ENCODE measurements at regions not wholly inside any gene's neighbourhood (a gene's known extent, or its start where the extent isn't known, plus 50 kb on each side); places are given as distances from the start of the nearest gene placed in this dataset.

- no peak overlapping the region for H3K9ac ChIP-seq (ENCODE audit: low read length)
- H3K4me3 ChIP-seq (ENCODE audit: low read depth, low read length) = no peak overlapping the region
- 0 out of 2 replicates have a peak, but pooled peaks cover 4% of the 10 kb centered on the region for H3K4me1 ChIP-seq (ENCODE audit: control insufficient read depth, insufficient read depth, low read length)
- no peaks in the 10 kb centered on the region for H3K9me3 ChIP-seq (ENCODE audit: control insufficient read depth, insufficient read depth, low read depth, low read length)
- no peaks in the 10 kb centered on the region for H3K36me3 ChIP-seq (ENCODE audit: control insufficient read depth, insufficient read depth, low read length)
- H3K27me3 ChIP-seq (ENCODE audit: control insufficient read depth, insufficient read depth, low read length) = no peaks in the 10 kb centered on the region
- H3K27ac ChIP-seq (ENCODE audit: low read depth, low read length) = no peak overlapping the region
These were observed 104.7 kb upstream of the GPM6A start for GRCh38 chr4:175916626-175917351.

- Histone ChIP-seq H3K4me1 (ENCODE audit: control insufficient read depth, insufficient read depth, low read length) (no peaks in the 10 kb centered on the region), H3K27me3 (ENCODE audit: control insufficient read depth, insufficient read depth, low read length) (no peaks in the 10 kb centered on the region), H3K27ac (ENCODE audit: low read depth, low read length) (no peak overlapping the region), H3K9me3 (ENCODE audit: control insufficient read depth, insufficient read depth, low read depth, low read length) (no peaks in the 10 kb centered on the region), H3K36me3 (ENCODE audit: control insufficient read depth, insufficient read depth, low read length) (no peaks in the 10 kb centered on the region), H3K4me3 (ENCODE audit: low read depth, low read length) (no peak overlapping the region), H3K9ac (ENCODE audit: low read length) (no peak overlapping the region)
These were observed 115.1 kb upstream of the GPM6A start for GRCh38 chr4:175927121-175927520.

GRCh38 chr4:175929441-175929840 is 117.4 kb upstream of the GPM6A start:
- Histone ChIP-seq H3K4me1 (ENCODE audit: control insufficient read depth, insufficient read depth, low read length) (no peaks in the 10 kb centered on the region), H3K36me3 (ENCODE audit: control insufficient read depth, insufficient read depth, low read length) (no peaks in the 10 kb centered on the region), H3K27ac (ENCODE audit: low read depth, low read length) (no peak overlapping the region), H3K27me3 (ENCODE audit: control insufficient read depth, insufficient read depth, low read length) (no peaks in the 10 kb centered on the region), H3K4me3 (ENCODE audit: low read depth, low read length) (no peak overlapping the region), H3K9ac (ENCODE audit: low read length) (no peak overlapping the region), H3K9me3 (ENCODE audit: control insufficient read depth, insufficient read depth, low read depth, low read length) (no peaks in the 10 kb centered on the region)

- Histone ChIP-seq H3K4me1 (ENCODE audit: control insufficient read depth, insufficient read depth, low read length) (peaks cover 3% of the 10 kb centered on the region; the same call in 1 of the 2 replicates), H3K36me3 (ENCODE audit: control insufficient read depth, insufficient read depth, low read length) (no peaks in the 10 kb centered on the region), H3K4me3 (ENCODE audit: low read depth, low read length) (no peak overlapping the region), H3K27ac (ENCODE audit: low read depth, low read length) (no peak overlapping the region), H3K9me3 (ENCODE audit: control insufficient read depth, insufficient read depth, low read depth, low read length) (no peaks in the 10 kb centered on the region), H3K9ac (ENCODE audit: low read length) (no peak overlapping the region), H3K27me3 (ENCODE audit: control insufficient read depth, insufficient read depth, low read length) (no peaks in the 10 kb centered on the region)
These were observed 117.9 kb upstream of the GPM6A start for GRCh38 chr4:175929932-175930331.

GRCh38 chr4:175930471-175930870 is 118.4 kb upstream of the GPM6A start:
- no peak overlapping the region for H3K4me3 ChIP-seq (ENCODE audit: low read depth, low read length)
- H3K27me3 ChIP-seq (ENCODE audit: control insufficient read depth, insufficient read depth, low read length) = no peaks in the 10 kb centered on the region
- H3K4me1 ChIP-seq (ENCODE audit: control insufficient read depth, insufficient read depth, low read length) = peaks cover 4% of the 10 kb centered on the region; the same call in 1 of the 2 replicates
- H3K9ac ChIP-seq (ENCODE audit: low read length) = no peak overlapping the region
- H3K9me3 ChIP-seq (ENCODE audit: control insufficient read depth, insufficient read depth, low read depth, low read length) = no peaks in the 10 kb centered on the region
- no peaks in the 10 kb centered on the region for H3K36me3 ChIP-seq (ENCODE audit: control insufficient read depth, insufficient read depth, low read length)
- no peak overlapping the region for H3K27ac ChIP-seq (ENCODE audit: low read depth, low read length)

GRCh38 chr4:175932116-175932515 is 120.1 kb upstream of the GPM6A start:
- Histone ChIP-seq H3K36me3 (ENCODE audit: control insufficient read depth, insufficient read depth, low read length) (no peaks in the 10 kb centered on the region), H3K27ac (ENCODE audit: low read depth, low read length) (no peak overlapping the region), H3K27me3 (ENCODE audit: control insufficient read depth, insufficient read depth, low read length) (no peaks in the 10 kb centered on the region), H3K9ac (ENCODE audit: low read length) (no peak overlapping the region), H3K9me3 (ENCODE audit: control insufficient read depth, insufficient read depth, low read depth, low read length) (no peaks in the 10 kb centered on the region), H3K4me3 (ENCODE audit: low read depth, low read length) (no peak overlapping the region), H3K4me1 (ENCODE audit: control insufficient read depth, insufficient read depth, low read length) (peaks cover 4% of the 10 kb centered on the region; the same call in 1 of the 2 replicates)

- Histone ChIP-seq H3K36me3 (ENCODE audit: control insufficient read depth, insufficient read depth, low read length) (no peaks in the 10 kb centered on the region), H3K4me3 (ENCODE audit: low read depth, low read length) (no peak overlapping the region), H3K27ac (ENCODE audit: low read depth, low read length) (no peak overlapping the region), H3K27me3 (ENCODE audit: control insufficient read depth, insufficient read depth, low read length) (no peaks in the 10 kb centered on the region), H3K9me3 (ENCODE audit: control insufficient read depth, insufficient read depth, low read depth, low read length) (no peaks in the 10 kb centered on the region), H3K9ac (ENCODE audit: low read length) (no peak overlapping the region), H3K4me1 (ENCODE audit: control insufficient read depth, insufficient read depth, low read length) (peaks cover 4% of the 10 kb centered on the region; the same call in 1 of the 2 replicates)
These were observed 122.4 kb upstream of the GPM6A start for GRCh38 chr4:175934506-175934905.

- no peak overlapping the region for H3K27ac ChIP-seq (ENCODE audit: low read depth, low read length)
- no peaks in the 10 kb centered on the region for H3K9me3 ChIP-seq (ENCODE audit: control insufficient read depth, insufficient read depth, low read depth, low read length)
- no peaks in the 10 kb centered on the region for H3K36me3 ChIP-seq (ENCODE audit: control insufficient read depth, insufficient read depth, low read length)
- no peak overlapping the region for H3K4me3 ChIP-seq (ENCODE audit: low read depth, low read length)
- H3K27me3 ChIP-seq (ENCODE audit: control insufficient read depth, insufficient read depth, low read length) = no peaks in the 10 kb centered on the region
- peaks cover 4% of the 10 kb centered on the region; the same call in 1 of the 2 replicates for H3K4me1 ChIP-seq (ENCODE audit: control insufficient read depth, insufficient read depth, low read length)
- H3K9ac ChIP-seq (ENCODE audit: low read length) = no peak overlapping the region
These were observed 123.1 kb upstream of the GPM6A start for GRCh38 chr4:175935016-175935661.

- Histone ChIP-seq H3K9me3 (ENCODE audit: control insufficient read depth, insufficient read depth, low read depth, low read length) (no peaks in the 10 kb centered on the region), H3K4me3 (ENCODE audit: low read depth, low read length) (no peak overlapping the region), H3K9ac (ENCODE audit: low read length) (no peak overlapping the region), H3K27ac (ENCODE audit: low read depth, low read length) (no peak overlapping the region), H3K27me3 (ENCODE audit: control insufficient read depth, insufficient read depth, low read length) (no peaks in the 10 kb centered on the region), H3K4me1 (ENCODE audit: control insufficient read depth, insufficient read depth, low read length) (no peaks in the 10 kb centered on the region), H3K36me3 (ENCODE audit: control insufficient read depth, insufficient read depth, low read length) (no peaks in the 10 kb centered on the region)
These were observed 121.3 kb upstream of the WDR17 start for GRCh38 chr4:175944126-175944910.

- no peaks in the 10 kb centered on the region for H3K36me3 ChIP-seq (ENCODE audit: control insufficient read depth, insufficient read depth, low read length)
- no peaks in the 10 kb centered on the region for H3K27me3 ChIP-seq (ENCODE audit: control insufficient read depth, insufficient read depth, low read length)
- no peak overlapping the region for H3K27ac ChIP-seq (ENCODE audit: low read depth, low read length)
- H3K9me3 ChIP-seq (ENCODE audit: control insufficient read depth, insufficient read depth, low read depth, low read length) = no peaks in the 10 kb centered on the region
- no peaks in the 10 kb centered on the region for H3K4me1 ChIP-seq (ENCODE audit: control insufficient read depth, insufficient read depth, low read length)
- H3K9ac ChIP-seq (ENCODE audit: low read length) = no peak overlapping the region
- H3K4me3 ChIP-seq (ENCODE audit: low read depth, low read length) = no peak overlapping the region
These were observed 119.0 kb upstream of the WDR17 start for GRCh38 chr4:175946472-175947116.
